Right lobe of liver (tissue), 4 donors: ENCODE measurements at regions not wholly inside any gene's neighbourhood (a gene's known extent, or its start where the extent isn't known, plus 50 kb on each side); places are given as distances from the start of the nearest gene placed in this dataset.

Source experiments
- CTCF ChIP-seq, 4 donors: fragments of 200-600 bp in 3 of 4; fragments of 450-650 bp in 1 of 4; IDR thresholded peaks; one replicate each; pipeline versions ENCODE4 v1.5.1 to v1.8.0; 2016 to 2022; ENCODE audit warnings: antibody characterized with exemption in 4 of 4, mild to moderate bottlenecking in 2 of 4
- POLR2A ChIP-seq: fragments of 450-650 bp; IDR thresholded peaks from one replicate; pipeline ENCODE4 v1.6.1; 2017; ENCODE audit warnings: antibody characterized with exemption, mild to moderate bottlenecking
- donor health status: DM: no; HTN: no; CAD: no.
- donor health status: DM: no; HTN: no; CAD: no.
- donor health status: DM: no; HTN: yes; CAD: no.

- TF ChIP-seq CTCF (IDR thresholded peaks at IDR 0.05), result no peak
- TF ChIP-seq POLR2A, result no peak
Observed at GRCh38 chr3:191762323-191762960, 301.5 kb downstream of the PYDC2 start.
